Suprapubic skin (tissue), 4 donors: ENCODE measurements at regions not wholly inside any gene's neighbourhood (a gene's known extent, or its start where the extent isn't known, plus 50 kb on each side); places are given as distances from the start of the nearest gene placed in this dataset.
"Not testable (repeated sequence)": the region's sequence is repeated elsewhere in the genome, so short reads cannot be mapped to it uniquely, and the experiment has no call there.

Experiments
- DNase-seq, 2 donors: peaks; one replicate each; pipeline ENCODE4 v3.0.0-alpha.2; 2019; ENCODE audit warnings: low spot score in 2 of 2
- H3K27ac ChIP-seq: fragments of 200-600 bp; sonication (generic); one replicate; pipeline ENCODE4 v1.5.1; 2019
- H3K27me3 ChIP-seq: fragments of 200-600 bp; sonication (generic); one replicate; pipeline ENCODE4 v1.5.1; 2019
- H3K36me3 ChIP-seq: fragments of 200-600 bp; sonication (generic); one replicate; pipeline ENCODE4 v1.5.1; 2019
- H3K4me1 ChIP-seq: fragments of 200-600 bp; sonication (generic); one replicate; pipeline ENCODE4 v1.5.1; 2019
- H3K4me3 ChIP-seq: fragments of 200-600 bp; sonication (generic); one replicate; pipeline ENCODE4 v1.5.1; 2019; ENCODE audit warnings: mild to moderate bottlenecking
- H3K9me3 ChIP-seq: fragments of 200-600 bp; sonication (generic); one replicate; pipeline ENCODE4 v1.5.1; 2019
- EP300 ChIP-seq: sonication (generic); formaldehyde crosslinking; IDR thresholded peaks from one replicate; pipeline ENCODE4 v1.6.1; 2017; ENCODE audit warnings: antibody characterized with exemption
- POLR2A ChIP-seq, 2 donors: fragments of 450-650 bp; IDR thresholded peaks; one replicate each; pipeline ENCODE4 v1.6.1; 2017; ENCODE audit warnings: antibody characterized with exemption in 2 of 2, mild to moderate bottlenecking in 2 of 2, moderate library complexity in 2 of 2
- POLR2AphosphoS5 ChIP-seq, 3 donors: sonication (generic); formaldehyde crosslinking; IDR thresholded peaks; one replicate each; pipeline ENCODE4 v1.6.1; 2017; ENCODE audit warnings: antibody characterized with exemption in 3 of 3
- WGBS: methylation state at CpG from one replicate; pipeline ENCODE4 v1.1.5; 2018; 5-methylcytosine and 5-hydroxymethylcytosine counted together
- TF ChIP-seq, protein P1 (sequence below), 2 donors: fragments of 200-600 bp in 1 of 2; fragments of 450-650 bp in 1 of 2; sonication (generic) in 1 of 2; IDR thresholded peaks; one replicate each; pipeline ENCODE4 v1.5.1; 2016 to 2019; ENCODE audit warnings: antibody characterized with exemption in 2 of 2, mild to moderate bottlenecking in 1 of 2, moderate library complexity in 1 of 2

GRCh38 chr6:10314163-10314955 lies 100.5 kb downstream of the TFAP2A start:
- WGBS = 75% methylated on average over 17 of the region's 17 CpGs
- Histone ChIP-seq H3K27ac (no peak overlapping the region), H3K4me3 (no peak overlapping the region), H3K9me3 (no peaks in the 10 kb centered on the region), H3K4me1 (peaks cover 37% of the 10 kb centered on the region), H3K27me3 (no peaks in the 10 kb centered on the region), H3K36me3 (no peaks in the 10 kb centered on the region)
- no peak for DNase-seq
- TF ChIP-seq, protein P1, sequence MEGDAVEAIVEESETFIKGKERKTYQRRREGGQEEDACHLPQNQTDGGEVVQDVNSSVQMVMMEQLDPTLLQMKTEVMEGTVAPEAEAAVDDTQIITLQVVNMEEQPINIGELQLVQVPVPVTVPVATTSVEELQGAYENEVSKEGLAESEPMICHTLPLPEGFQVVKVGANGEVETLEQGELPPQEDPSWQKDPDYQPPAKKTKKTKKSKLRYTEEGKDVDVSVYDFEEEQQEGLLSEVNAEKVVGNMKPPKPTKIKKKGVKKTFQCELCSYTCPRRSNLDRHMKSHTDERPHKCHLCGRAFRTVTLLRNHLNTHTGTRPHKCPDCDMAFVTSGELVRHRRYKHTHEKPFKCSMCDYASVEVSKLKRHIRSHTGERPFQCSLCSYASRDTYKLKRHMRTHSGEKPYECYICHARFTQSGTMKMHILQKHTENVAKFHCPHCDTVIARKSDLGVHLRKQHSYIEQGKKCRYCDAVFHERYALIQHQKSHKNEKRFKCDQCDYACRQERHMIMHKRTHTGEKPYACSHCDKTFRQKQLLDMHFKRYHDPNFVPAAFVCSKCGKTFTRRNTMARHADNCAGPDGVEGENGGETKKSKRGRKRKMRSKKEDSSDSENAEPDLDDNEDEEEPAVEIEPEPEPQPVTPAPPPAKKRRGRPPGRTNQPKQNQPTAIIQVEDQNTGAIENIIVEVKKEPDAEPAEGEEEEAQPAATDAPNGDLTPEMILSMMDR (IDR thresholded peaks at IDR 0.05) = no peak

DNA sequence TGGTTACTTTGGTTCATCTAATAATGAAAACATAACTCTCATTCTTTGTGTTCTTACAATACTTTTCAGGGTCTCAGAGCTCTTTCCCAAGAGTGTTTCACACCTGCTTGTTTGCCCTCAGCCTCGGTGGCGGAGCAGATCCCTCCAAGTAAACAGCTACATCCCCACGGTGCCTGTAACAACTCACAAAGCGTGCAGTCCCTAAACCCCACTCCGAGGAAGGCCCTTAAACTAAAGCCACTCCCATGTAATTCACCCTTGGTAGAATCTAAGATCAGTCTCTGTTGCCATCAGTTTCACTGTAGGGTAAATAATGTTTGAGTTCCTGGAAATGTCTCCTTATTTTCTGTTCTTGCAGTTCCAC lies 101.1 kb downstream of the TFAP2A start:
- WGBS = 73% methylated on average over 5 of the region's 5 CpGs
- no peak overlapping the region for H3K27ac ChIP-seq
- DNase-seq = no peak
- no peaks in the 10 kb centered on the region for H3K27me3 ChIP-seq
- H3K4me1 ChIP-seq = peaks cover 37% of the 10 kb centered on the region
- no peak overlapping the region for H3K4me3 ChIP-seq
- TF ChIP-seq POLR2AphosphoS5 (IDR thresholded peaks at IDR 0.05) (no peak), EP300 (no peak), POLR2A (IDR thresholded peaks at IDR 0.05) (no peak)
- TF ChIP-seq, protein P1 (IDR thresholded peaks at IDR 0.05) = no peak
- no peaks in the 10 kb centered on the region for H3K36me3 ChIP-seq
- no peaks in the 10 kb centered on the region for H3K9me3 ChIP-seq

GRCh38 chr6:10312445-10312844 lies 102.4 kb downstream of the TFAP2A start:
- Histone ChIP-seq H3K4me1 (peaks cover 37% of the 10 kb centered on the region), H3K27ac (no peak overlapping the region)
- 79% methylated on average over 11 of the region's 11 CpGs for WGBS

GRCh38 chr6:10311546-10312405 lies 103.1 kb downstream of the TFAP2A start:
- H3K27me3 ChIP-seq, H3K36me3 ChIP-seq, H3K4me3 ChIP-seq, H3K9me3 ChIP-seq, H3K27ac ChIP-seq, DNase-seq: not testable (repeated sequence)
- 87% methylated on average over 14 of the region's 14 CpGs for WGBS
- H3K4me1 ChIP-seq = peaks cover 32% of the 10 kb centered on the region

More at GRCh38 chr6:10312445-10312844, 102.4 kb downstream of the TFAP2A start:
- H3K4me3 ChIP-seq = no peak overlapping the region
- H3K27me3 ChIP-seq = no peaks in the 10 kb centered on the region
- TF ChIP-seq EP300 = no peak
- TF ChIP-seq, protein P1 (IDR thresholded peaks at IDR 0.05) = no peak
- TF ChIP-seq POLR2A (IDR thresholded peaks at IDR 0.05) = no peak
- no peak for TF ChIP-seq POLR2AphosphoS5 (IDR thresholded peaks at IDR 0.05)
- H3K36me3 ChIP-seq = no peaks in the 10 kb centered on the region
- no peak for DNase-seq
- no peaks in the 10 kb centered on the region for H3K9me3 ChIP-seq

DNA sequence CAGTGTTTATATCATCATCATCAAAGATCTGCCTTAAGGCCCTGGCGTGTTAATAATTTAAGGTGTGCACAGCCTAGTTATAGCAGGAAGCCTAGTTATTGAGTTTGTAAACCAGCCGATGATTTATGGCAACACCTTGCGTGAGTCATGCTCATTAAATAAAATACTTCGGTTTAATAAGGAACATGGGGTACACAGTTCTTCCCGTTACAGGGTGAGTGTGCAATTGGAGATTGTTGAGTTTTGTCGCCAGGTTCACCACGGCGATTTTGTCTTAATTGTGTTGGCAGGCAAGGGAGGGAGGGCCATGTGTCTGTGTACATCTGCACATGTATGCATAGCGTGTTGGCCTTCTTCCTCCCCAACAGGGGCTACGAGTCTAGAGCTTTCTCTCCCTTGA lies 104.0 kb downstream of the TFAP2A start:
- Histone ChIP-seq H3K27me3 (no peaks in the 10 kb centered on the region), H3K27ac (peak overlapping the region; percentile 61), H3K9me3 (no peaks in the 10 kb centered on the region), H3K4me3 (no peak overlapping the region), H3K36me3 (no peaks in the 10 kb centered on the region), H3K4me1 (peaks cover 24% of the 10 kb centered on the region)
- no peak for DNase-seq
- 54% methylated on average over 10 of the region's 10 CpGs for WGBS
- no peak for TF ChIP-seq EP300
- no peak for TF ChIP-seq POLR2A (IDR thresholded peaks at IDR 0.05)
- TF ChIP-seq, protein P1 (IDR thresholded peaks at IDR 0.05) = no peak
- no peak for TF ChIP-seq POLR2AphosphoS5 (IDR thresholded peaks at IDR 0.05)
